H1 (cell line): ENCODE measurements at regions not wholly inside any gene's neighbourhood (a gene's known extent, or its start where the extent isn't known, plus 50 kb on each side); places are given as distances from the start of the nearest gene placed in this dataset.

Source experiments
- GTF2F1 ChIP-seq: IDR thresholded peaks from 2 replicates; pipeline ENCODE4 v1.6.1; 2012; ENCODE audit warnings: low read depth, low read length, improper control_type of control experiment, borderline replicate concordance
- TF ChIP-seq, protein P1 (sequence below), 3 experiments: IDR thresholded peaks; 1 replicate in 2 of 3; 2 replicates in 1 of 3; pipeline versions ENCODE4 v1.5.1 to v1.6.1; 2011; ENCODE audit warnings: low read length in 3 of 3, mild to moderate bottlenecking in 3 of 3, inconsistent platforms in 2 of 3, low read depth in 1 of 3, moderate library complexity in 1 of 3; ENCODE audit not compliant: insufficient read depth in 1 of 3; ENCODE audit errors: control extremely low read depth in 1 of 3

DNA sequence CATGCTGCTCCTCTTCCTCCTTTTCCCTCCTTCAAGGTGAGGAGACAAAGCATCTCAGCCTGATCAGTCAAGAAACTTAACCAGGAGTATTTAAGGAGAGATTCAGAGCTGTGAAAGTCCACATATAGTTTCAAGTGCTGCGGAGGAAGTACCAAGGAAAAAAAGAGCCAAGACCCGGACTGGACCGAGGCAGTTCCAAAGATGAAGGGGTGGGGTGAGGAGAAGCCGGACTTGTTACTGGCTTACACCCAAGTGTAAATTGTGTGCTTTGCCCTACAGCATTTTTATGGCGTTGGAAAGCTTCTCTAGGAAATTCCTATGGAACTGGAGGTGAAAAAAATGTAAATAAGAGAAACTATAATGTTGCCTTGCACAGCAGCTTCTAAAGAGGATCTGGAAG lies 263.1 kb downstream of the GRIN2B start (continued):
- TF ChIP-seq GTF2F1 = no peak
- TF ChIP-seq, protein P1, sequence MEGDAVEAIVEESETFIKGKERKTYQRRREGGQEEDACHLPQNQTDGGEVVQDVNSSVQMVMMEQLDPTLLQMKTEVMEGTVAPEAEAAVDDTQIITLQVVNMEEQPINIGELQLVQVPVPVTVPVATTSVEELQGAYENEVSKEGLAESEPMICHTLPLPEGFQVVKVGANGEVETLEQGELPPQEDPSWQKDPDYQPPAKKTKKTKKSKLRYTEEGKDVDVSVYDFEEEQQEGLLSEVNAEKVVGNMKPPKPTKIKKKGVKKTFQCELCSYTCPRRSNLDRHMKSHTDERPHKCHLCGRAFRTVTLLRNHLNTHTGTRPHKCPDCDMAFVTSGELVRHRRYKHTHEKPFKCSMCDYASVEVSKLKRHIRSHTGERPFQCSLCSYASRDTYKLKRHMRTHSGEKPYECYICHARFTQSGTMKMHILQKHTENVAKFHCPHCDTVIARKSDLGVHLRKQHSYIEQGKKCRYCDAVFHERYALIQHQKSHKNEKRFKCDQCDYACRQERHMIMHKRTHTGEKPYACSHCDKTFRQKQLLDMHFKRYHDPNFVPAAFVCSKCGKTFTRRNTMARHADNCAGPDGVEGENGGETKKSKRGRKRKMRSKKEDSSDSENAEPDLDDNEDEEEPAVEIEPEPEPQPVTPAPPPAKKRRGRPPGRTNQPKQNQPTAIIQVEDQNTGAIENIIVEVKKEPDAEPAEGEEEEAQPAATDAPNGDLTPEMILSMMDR (IDR thresholded peaks at IDR 0.05; ENCODE audit: control extremely low read depth in 1 of 3, insufficient read depth in 1 of 3, low read depth in 1 of 3, low read length in 3 of 3) = no peak
